ENCODE measurements at regions not wholly inside any gene's neighbourhood (a gene's known extent, or its start where the extent isn't known, plus 50 kb on each side); places are given as distances from the start of the nearest gene placed in this dataset.

- TF ChIP-seq POLR2A (IDR thresholded peaks at IDR 0.05; ENCODE audit: low read depth, low read length) (no peak), CTCF (conservative IDR thresholded peaks at IDR 0.05; ENCODE audit: low read depth, low read length) (no peak), MXI1 (IDR thresholded peaks at IDR 0.05; ENCODE audit: borderline replicate concordance, low read depth, low read length) (no peak), SMC3 (IDR thresholded peaks at IDR 0.05; ENCODE audit: low read depth, low read length) (no peak)
These were observed 98.9 kb upstream of the RGS18 start for GRCh38 chr1:192059407-192059806.

All from IMR-90 (cell line).